Uterus (tissue), 2 donors: ENCODE measurements at regions not wholly inside any gene's neighbourhood (a gene's known extent, or its start where the extent isn't known, plus 50 kb on each side); places are given as distances from the start of the nearest gene placed in this dataset.

Experiments
- CTCF ChIP-seq, 4 experiments: fragments of 200-600 bp in 2 of 4; fragments of 450-650 bp in 2 of 4; sonication (generic) in 2 of 4; IDR thresholded peaks; one replicate each; pipeline ENCODE4 v1.5.1; 2016 to 2019; ENCODE audit warnings: antibody characterized with exemption in 4 of 4, mild to moderate bottlenecking in 2 of 4, moderate library complexity in 1 of 4
- POLR2A ChIP-seq, 2 donors: fragments of 450-650 bp; IDR thresholded peaks; one replicate each; pipeline ENCODE4 v1.6.1; 2016; ENCODE audit warnings: antibody characterized with exemption in 2 of 2, mild to moderate bottlenecking in 1 of 2, moderate library complexity in 1 of 2

- TF ChIP-seq CTCF (IDR thresholded peaks at IDR 0.05) (no peak), POLR2A (IDR thresholded peaks at IDR 0.05) (no peak)
Measured at GRCh38 chr1:99538618-99538956, 107.3 kb upstream of the PALMD start.
